T-helper 2 cell treated with Interferon-gamma antibody and Interleukin-4, amounts not matched to agents 5 μg/mL and 100 μg/mL, for 36 hours (primary cell): ENCODE measurements at regions not wholly inside any gene's neighbourhood (a gene's known extent, or its start where the extent isn't known, plus 50 kb on each side); places are given as distances from the start of the nearest gene placed in this dataset.
"Not testable (repeated sequence)": the region's sequence is repeated elsewhere in the genome, so short reads cannot be mapped to it uniquely, and the experiment has no call there.

Experiments used
- DNase-seq: peaks from one replicate; pipeline ENCODE4 v3.0.0; 2021; ENCODE audit warnings: low spot score
- H3K27ac Mint-ChIP-seq: one replicate; pipeline ENCODE4 v1.8.0; 2021; ENCODE audit warnings: mild to moderate bottlenecking, mixed read lengths
- H3K27me3 Mint-ChIP-seq: one replicate; pipeline ENCODE4 v1.8.0; 2021; ENCODE audit warnings: low read depth, mixed read lengths
- H3K36me3 Mint-ChIP-seq: one replicate; pipeline ENCODE4 v1.8.0; 2021; ENCODE audit warnings: low read depth, mixed read lengths
- H3K4me1 Mint-ChIP-seq: one replicate; pipeline ENCODE4 v1.8.0; 2021; ENCODE audit warnings: low read depth, mixed read lengths
- H3K4me3 Mint-ChIP-seq: one replicate; pipeline ENCODE4 v1.8.0; 2022; ENCODE audit warnings: mild to moderate bottlenecking, moderate library complexity, mixed read lengths
- H3K9me3 Mint-ChIP-seq: one replicate; pipeline ENCODE4 v1.8.0; 2021; ENCODE audit warnings: mixed read lengths

- Mint-ChIP-seq H3K27me3 (no peaks in the 10 kb centered on the region), H3K4me3 (no peak overlapping the region), H3K4me1 (no peaks in the 10 kb centered on the region), H3K27ac (no peak overlapping the region), H3K9me3 (peaks cover 57% of the 10 kb centered on the region), H3K36me3 (no peaks in the 10 kb centered on the region)
- no peak for DNase-seq
Measured at GRCh38 chr10:36412942-36413341, 712.5 kb upstream of the ANKRD30A start.

DNA sequence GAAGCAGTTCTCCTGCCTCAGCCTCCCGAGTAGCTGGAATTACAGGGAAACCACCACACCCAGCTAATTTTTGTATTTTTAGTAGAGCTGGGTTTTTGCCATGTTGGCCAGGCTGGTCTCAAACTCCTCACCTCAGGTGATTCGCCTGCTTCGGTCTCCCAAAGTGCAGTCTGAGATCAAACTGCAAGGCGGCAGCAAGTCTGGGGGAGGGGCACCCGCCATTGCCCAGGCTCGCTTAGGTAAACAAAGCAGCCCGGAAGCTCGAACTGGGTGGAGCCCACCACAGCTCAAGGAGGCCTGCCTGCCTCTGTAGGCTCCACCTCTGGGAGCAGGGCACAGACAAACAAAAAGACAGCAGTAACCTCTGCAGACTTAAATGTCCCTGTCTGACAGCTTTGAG is 725.2 kb upstream of the ANKRD30A start:
- not testable (repeated sequence) for H3K4me1 Mint-ChIP-seq, H3K27me3 Mint-ChIP-seq, H3K36me3 Mint-ChIP-seq, H3K4me3 Mint-ChIP-seq, DNase-seq, H3K27ac Mint-ChIP-seq
- H3K9me3 Mint-ChIP-seq, result peaks cover 19% of the 10 kb centered on the region

- no peaks in the 10 kb centered on the region for H3K4me1 Mint-ChIP-seq
- no peak overlapping the region for H3K4me3 Mint-ChIP-seq
- H3K27me3 Mint-ChIP-seq, result no peaks in the 10 kb centered on the region
- H3K27ac Mint-ChIP-seq, result no peak overlapping the region
- H3K9me3 Mint-ChIP-seq, result peaks cover 38% of the 10 kb centered on the region
- H3K36me3 Mint-ChIP-seq, result no peaks in the 10 kb centered on the region
- DNase-seq, result no peak
Measured at GRCh38 chr10:36393801-36394200, 731.6 kb upstream of the ANKRD30A start.

GRCh38 chr10:36391405-36391804 is 734.0 kb upstream of the ANKRD30A start:
- Mint-ChIP-seq H3K27ac (no peak overlapping the region), H3K4me3 (no peak overlapping the region), H3K27me3 (no peaks in the 10 kb centered on the region), H3K9me3 (peaks cover 49% of the 10 kb centered on the region), H3K36me3 (no peaks in the 10 kb centered on the region), H3K4me1 (no peaks in the 10 kb centered on the region)
- DNase-seq, result no peak

DNA sequence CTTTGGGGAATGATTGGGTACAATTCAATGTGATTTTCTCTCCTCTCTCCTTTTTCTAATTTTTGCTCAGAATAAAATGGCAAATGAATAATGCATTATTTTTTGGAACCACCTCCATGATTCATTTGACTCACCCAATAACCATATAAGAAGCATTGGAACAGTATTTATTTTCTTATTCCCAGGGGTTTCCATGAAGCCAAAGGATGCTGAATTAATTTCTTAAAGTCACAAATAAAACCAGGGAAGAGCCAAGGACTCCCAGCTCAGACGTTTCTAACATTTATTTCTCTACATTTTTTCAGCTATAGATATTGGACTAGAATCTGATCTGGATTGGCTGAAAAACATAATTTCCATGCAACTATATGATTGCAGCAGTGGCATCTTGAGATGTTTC is 735.2 kb upstream of the ANKRD30A start:
- Mint-ChIP-seq H3K36me3 (no peaks in the 10 kb centered on the region), H3K4me1 (no peaks in the 10 kb centered on the region)

DNA sequence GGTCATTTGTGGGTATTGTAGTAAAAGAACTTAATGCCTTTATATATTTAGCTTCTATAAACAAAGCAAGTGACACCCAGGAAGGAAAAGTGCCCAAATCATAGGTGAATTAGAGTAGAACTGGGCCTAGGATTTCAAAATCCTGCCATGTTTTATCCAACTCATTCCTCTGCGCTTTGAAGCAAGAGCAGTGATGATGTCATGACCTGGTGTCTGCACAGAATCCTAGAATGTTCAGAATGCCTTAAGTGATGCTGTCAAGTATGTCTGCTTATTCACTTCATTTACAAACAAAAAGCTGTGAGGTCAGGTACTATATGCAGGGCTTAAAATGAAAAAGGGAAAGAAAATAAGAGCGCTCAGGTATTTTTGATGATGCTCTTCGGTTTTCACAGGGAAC is 737.2 kb upstream of the ANKRD30A start:
- no peaks in the 10 kb centered on the region for H3K4me1 Mint-ChIP-seq
- H3K4me3 Mint-ChIP-seq, result no peak overlapping the region
- H3K9me3 Mint-ChIP-seq, result peaks cover 51% of the 10 kb centered on the region
- no peaks in the 10 kb centered on the region for H3K27me3 Mint-ChIP-seq
- no peak for DNase-seq
- H3K36me3 Mint-ChIP-seq, result no peaks in the 10 kb centered on the region
- H3K27ac Mint-ChIP-seq, result no peak overlapping the region

More for the DNA sequence above, 735.2 kb upstream of the ANKRD30A start:
- no peak for DNase-seq
- no peak overlapping the region for H3K4me3 Mint-ChIP-seq
- no peak overlapping the region for H3K27ac Mint-ChIP-seq
- peaks cover 50% of the 10 kb centered on the region for H3K9me3 Mint-ChIP-seq
- H3K27me3 Mint-ChIP-seq, result no peaks in the 10 kb centered on the region

GRCh38 chr10:36385693-36386092 is 739.7 kb upstream of the ANKRD30A start:
- Mint-ChIP-seq H3K9me3 (peaks cover 45% of the 10 kb centered on the region), H3K4me1 (no peaks in the 10 kb centered on the region), H3K27ac (no peak overlapping the region), H3K27me3 (no peaks in the 10 kb centered on the region), H3K36me3 (no peaks in the 10 kb centered on the region), H3K4me3 (no peak overlapping the region)
- DNase-seq, result no peak

- no peaks in the 10 kb centered on the region for H3K27me3 Mint-ChIP-seq
- H3K4me1 Mint-ChIP-seq, result no peaks in the 10 kb centered on the region
- peaks cover 35% of the 10 kb centered on the region for H3K9me3 Mint-ChIP-seq
- H3K27ac Mint-ChIP-seq, result no peak overlapping the region
- DNase-seq, result no peak
- no peaks in the 10 kb centered on the region for H3K36me3 Mint-ChIP-seq
- H3K4me3 Mint-ChIP-seq, result no peak overlapping the region
Measured at GRCh38 chr10:36383349-36383748, 741.3 kb upstream of the FZD8 start.

DNA sequence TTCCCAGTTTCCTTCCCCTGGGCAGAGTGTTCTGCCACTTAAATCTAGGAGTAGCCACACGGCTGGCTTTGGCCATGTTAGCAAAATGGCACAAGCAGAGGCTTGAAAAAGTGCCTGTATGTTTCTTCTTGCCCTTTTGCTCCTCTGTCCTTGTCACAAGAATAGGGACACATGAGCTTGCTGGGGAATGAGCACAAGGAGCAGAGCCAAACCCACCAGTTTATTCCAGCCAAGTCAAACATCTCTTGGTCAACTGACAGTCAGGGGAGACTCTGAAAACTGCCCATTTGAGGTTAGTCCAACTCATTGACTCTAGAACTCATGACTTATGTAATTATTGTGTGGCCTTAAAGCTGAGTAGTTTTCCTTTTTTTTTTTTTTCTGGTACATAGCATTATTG is 739.7 kb upstream of the FZD8 start:
- no peak overlapping the region for H3K4me3 Mint-ChIP-seq

GRCh38 chr10:36380538-36380937 is 738.4 kb upstream of the FZD8 start:
- Mint-ChIP-seq H3K4me1 (no peaks in the 10 kb centered on the region), H3K27ac (no peak overlapping the region), H3K9me3 (peaks cover 33% of the 10 kb centered on the region), H3K4me3 (no peak overlapping the region), H3K27me3 (no peaks in the 10 kb centered on the region), H3K36me3 (no peaks in the 10 kb centered on the region)
- DNase-seq, result no peak

More for the DNA sequence above, 739.7 kb upstream of the FZD8 start:
- no peak overlapping the region for H3K27ac Mint-ChIP-seq
- H3K4me1 Mint-ChIP-seq, result no peaks in the 10 kb centered on the region
- no peaks in the 10 kb centered on the region for H3K27me3 Mint-ChIP-seq
- H3K36me3 Mint-ChIP-seq, result no peaks in the 10 kb centered on the region
- DNase-seq, result no peak
- H3K9me3 Mint-ChIP-seq, result peaks cover 36% of the 10 kb centered on the region

DNA sequence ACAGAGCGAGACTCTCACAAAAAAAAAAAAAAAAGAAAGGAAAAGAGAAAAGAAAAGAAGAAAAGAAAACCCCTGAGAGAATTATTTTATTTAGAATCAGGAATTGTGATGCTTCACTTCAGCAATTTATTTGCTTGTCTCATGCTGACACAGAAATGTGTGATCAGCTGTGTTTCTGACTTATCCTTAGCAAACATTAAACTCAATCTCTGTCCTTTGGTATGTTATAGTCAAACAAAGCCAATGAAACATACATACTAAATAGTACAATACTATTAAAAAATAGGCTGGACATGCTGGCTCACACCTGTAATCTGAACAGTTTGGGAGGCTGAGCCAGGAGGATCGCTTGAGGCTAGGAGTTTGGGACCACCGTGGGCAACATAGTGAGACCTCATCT is 733.0 kb upstream of the FZD8 start:
- Mint-ChIP-seq H3K4me3 (no peak overlapping the region), H3K27ac (no peak overlapping the region), H3K9me3 (peaks cover 28% of the 10 kb centered on the region), H3K36me3 (no peaks in the 10 kb centered on the region), H3K4me1 (no peaks in the 10 kb centered on the region), H3K27me3 (no peaks in the 10 kb centered on the region)
- no peak for DNase-seq

GRCh38 chr10:36373424-36374096 is 731.5 kb upstream of the FZD8 start:
- no peaks in the 10 kb centered on the region for H3K27me3 Mint-ChIP-seq
- no peak overlapping the region for H3K27ac Mint-ChIP-seq
- DNase-seq, result no peak
- peaks cover 33% of the 10 kb centered on the region for H3K9me3 Mint-ChIP-seq
- no peaks in the 10 kb centered on the region for H3K36me3 Mint-ChIP-seq
- no peaks in the 10 kb centered on the region for H3K4me1 Mint-ChIP-seq
- H3K4me3 Mint-ChIP-seq, result no peak overlapping the region

DNA sequence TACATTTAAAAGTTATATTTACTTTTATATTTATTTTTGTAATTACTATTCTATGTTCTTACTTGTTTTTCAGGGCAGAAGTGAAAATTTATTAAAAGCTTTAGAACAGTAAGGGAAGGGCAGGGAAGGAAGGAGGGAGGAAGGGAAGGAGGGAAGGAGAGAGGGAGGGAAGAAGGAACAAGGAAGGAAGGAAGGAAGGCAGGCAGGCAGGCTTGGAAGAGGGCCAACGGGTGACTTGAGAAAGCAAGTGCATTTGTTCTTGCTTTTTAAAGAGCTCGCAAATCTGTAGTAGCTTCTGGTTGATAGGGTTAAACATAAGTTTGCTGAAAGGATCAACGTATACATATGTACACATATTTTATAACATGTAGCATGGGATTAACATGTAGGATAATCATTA is 725.3 kb upstream of the FZD8 start:
- no peaks in the 10 kb centered on the region for H3K4me1 Mint-ChIP-seq
- no peaks in the 10 kb centered on the region for H3K36me3 Mint-ChIP-seq
- H3K27me3 Mint-ChIP-seq, result no peaks in the 10 kb centered on the region
- no peak overlapping the region for H3K4me3 Mint-ChIP-seq
- no peak overlapping the region for H3K27ac Mint-ChIP-seq
- no peak for DNase-seq
- H3K9me3 Mint-ChIP-seq, result peaks cover 26% of the 10 kb centered on the region

GRCh38 chr10:36366843-36367242 is 724.7 kb upstream of the FZD8 start:
- Mint-ChIP-seq H3K4me1 (no peaks in the 10 kb centered on the region), H3K4me3 (no peak overlapping the region), H3K27ac (no peak overlapping the region), H3K36me3 (no peaks in the 10 kb centered on the region), H3K9me3 (peaks cover 26% of the 10 kb centered on the region), H3K27me3 (no peaks in the 10 kb centered on the region)
- no peak for DNase-seq

DNA sequence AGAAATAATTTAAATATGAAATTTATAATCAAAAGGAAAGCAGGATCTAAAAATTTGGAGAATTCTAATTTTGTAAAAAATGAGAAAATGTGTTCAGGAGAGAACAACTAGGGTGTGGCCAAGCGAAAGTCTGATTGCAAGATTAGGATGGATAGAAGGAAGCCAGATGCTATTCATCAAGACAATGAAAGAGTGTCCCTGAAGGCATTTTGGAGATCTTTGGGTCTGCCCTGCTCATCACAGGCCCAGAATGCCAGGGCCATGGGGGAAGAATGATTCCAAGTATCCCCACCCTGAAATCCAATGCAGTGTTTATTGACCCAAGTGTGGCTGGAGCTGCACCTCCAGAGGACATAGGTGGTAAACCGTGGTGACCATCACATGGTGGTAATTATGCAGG is 724.0 kb upstream of the FZD8 start:
- DNase-seq, result no peak
- Mint-ChIP-seq H3K27me3 (no peaks in the 10 kb centered on the region), H3K4me1 (no peaks in the 10 kb centered on the region), H3K4me3 (no peak overlapping the region), H3K27ac (no peak overlapping the region), H3K36me3 (no peaks in the 10 kb centered on the region), H3K9me3 (peaks cover 26% of the 10 kb centered on the region)
